IPS-NIHi7 (cell line): ENCODE measurements at regions not wholly inside any gene's neighbourhood (a gene's known extent, or its start where the extent isn't known, plus 50 kb on each side); places are given as distances from the start of the nearest gene placed in this dataset.
"Not testable (repeated sequence)": the region's sequence is repeated elsewhere in the genome, so short reads cannot be mapped to it uniquely, and the experiment has no call there.

Experiments
- DNase-seq: peaks from one replicate; pipeline ENCODE4 v3.0.0; 2012; ENCODE audit warnings: mixed read lengths; ENCODE audit errors: extremely low spot score

DNA sequence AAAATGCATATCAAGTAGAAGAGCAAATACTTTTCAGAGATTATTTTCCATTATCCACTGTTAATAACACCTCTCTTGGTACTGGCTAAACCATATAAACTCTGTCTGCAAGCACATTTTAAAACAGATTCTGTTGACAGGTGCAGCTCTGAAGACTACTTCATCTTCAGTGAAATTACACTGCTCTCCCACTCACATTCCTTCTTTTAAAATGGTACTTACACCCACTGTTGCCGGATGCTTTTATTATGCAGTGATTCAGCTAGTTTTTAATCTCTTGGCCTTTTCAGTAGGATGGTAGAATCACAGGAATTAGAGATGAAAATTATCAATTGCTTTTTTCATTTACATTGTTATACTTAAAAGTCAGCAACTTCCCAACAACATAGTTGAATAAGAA lies 381.6 kb downstream of the GASK1B start:
- DNase-seq: no peak

- DNase-seq: no peak
Measured at GRCh38 chr4:157787618-157788017, 385.2 kb downstream of the GASK1B start.

DNA sequence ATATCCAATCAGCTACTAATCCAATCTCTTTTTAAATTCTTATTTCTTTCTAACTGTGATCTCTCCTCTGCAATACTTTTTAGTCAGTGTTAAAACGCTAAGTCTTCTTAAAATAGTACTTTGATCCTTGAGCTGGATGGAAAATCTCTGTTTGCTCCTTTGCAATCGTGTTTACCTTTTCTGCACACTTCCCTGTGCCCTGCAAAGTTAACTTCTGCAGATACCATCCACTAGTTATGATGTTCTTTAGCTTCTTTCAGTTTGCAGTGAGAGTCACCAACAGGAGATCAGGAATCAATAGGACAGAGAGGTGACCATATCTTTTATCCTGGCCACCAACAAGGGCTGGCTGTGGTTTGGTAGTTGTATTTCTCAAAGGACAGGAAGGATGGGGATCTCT lies 391.5 kb downstream of the GASK1B start:
- no peak for DNase-seq

DNA sequence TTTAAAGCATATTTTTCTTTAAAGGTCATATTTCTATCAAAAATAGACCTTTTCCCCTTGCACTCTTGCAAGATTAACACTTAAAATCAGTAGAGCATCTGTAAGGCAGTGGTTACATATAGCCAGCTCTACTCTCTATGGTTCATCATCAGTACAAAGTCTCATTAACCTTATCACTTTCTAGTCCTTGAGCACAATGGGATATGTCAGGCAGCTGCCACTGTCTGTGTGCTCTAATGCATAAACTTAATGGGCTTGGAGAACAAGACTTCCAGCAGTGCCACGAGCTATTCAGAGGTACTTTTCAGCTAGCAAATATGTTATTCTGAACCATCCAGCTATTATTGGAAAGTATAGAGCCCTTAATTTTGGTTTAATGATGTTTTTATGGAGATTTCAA lies 393.7 kb downstream of the GASK1B start:
- DNase-seq: no peak

- no peak for DNase-seq
Measured at GRCh38 chr4:157776930-157777528, 395.8 kb downstream of the GASK1B start.

GRCh38 chr4:157775971-157776370 lies 396.9 kb downstream of the GASK1B start:
- no peak for DNase-seq

DNA sequence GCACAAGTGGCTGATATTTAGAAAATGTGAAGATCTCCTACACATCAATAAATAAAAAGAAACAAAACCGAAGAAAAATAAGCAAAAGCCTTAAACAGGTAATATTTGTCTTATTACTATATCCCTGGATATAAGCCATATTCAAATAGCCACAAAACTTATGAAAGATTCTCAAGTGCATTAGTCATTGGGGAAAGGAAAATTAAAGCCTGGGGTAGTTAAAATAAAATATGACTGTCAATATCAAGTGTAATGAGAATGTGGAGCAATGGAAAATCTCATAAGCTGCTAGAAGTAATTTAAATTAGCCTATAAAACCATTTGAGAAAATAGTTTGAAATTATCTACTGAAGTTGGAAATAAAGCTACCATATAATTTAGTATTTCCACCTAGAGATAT lies 399.9 kb downstream of the GASK1B start:
- no peak for DNase-seq

- DNase-seq: no peak
Measured at GRCh38 chr4:157768419-157768818, 404.4 kb downstream of the GASK1B start.

GRCh38 chr4:157763490-157763889 lies 409.3 kb downstream of the GASK1B start:
- DNase-seq: no peak

- DNase-seq: no peak
Measured at GRCh38 chr4:157754410-157754809, 418.4 kb downstream of the GASK1B start.

GRCh38 chr4:157751631-157752030 lies 421.2 kb downstream of the GASK1B start:
- no peak for DNase-seq

- DNase-seq: no peak
Measured at GRCh38 chr4:157741642-157742041, 431.2 kb downstream of the GASK1B start.

- no peak for DNase-seq
Measured at GRCh38 chr4:157739242-157739641, 433.6 kb downstream of the GASK1B start.

DNA sequence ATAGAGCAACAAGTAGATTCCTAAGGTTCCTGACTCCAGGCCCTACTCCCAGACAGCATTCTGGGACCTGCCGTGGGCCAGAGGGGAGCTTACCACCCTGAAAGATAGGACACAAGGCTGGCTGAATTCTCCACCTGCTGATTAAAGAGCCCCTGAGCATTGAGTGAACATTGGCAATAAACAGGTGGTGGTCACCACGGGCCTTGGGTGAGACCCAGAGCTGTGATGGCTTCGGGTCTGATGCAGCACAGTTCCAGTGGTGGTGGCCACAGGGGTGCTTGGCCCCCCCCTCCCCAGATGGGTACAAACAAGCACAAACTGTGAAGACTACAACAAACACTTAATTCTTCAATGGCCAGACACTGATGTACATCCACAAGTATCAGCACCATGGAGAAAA lies 444.6 kb downstream of the GASK1B start:
- no peak for DNase-seq

DNA sequence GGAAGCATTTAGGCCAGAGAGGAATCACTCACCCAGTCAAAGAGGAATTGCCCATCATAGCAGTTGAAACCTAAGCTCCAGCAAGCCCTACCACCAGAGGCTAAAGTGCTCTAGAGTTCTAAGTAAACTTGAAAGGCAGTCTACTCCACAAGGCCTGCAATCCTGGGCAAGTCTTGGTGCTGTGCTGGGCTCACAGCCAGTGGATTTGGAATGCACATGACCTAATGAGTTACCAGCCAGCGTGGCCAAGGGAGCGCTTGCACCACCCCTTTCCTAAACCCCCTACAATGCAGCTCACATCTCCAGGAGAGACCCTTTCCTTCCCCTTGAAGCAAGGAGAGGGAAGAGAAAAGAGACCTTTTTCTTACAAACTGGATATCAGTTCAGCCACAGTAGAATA lies 445.7 kb downstream of the GASK1B start:
- DNase-seq: no peak

DNA sequence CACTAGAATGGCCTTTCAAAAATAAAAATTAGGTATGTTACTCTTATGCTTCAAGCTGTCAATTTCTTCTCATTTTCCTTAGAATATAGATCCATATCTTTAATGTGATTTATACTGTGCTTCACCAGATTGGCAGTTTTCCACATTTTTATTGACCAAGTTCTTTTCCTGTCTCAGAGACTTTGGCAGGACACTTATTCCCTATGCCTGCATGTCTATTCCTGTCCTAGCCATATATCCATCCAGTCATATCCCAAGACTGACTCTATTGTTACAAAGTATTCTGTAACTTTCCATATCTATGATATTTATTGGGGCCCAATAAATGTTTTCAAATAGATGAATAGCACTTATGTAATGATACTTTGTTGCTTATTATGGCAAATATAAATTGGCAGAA lies 450.7 kb downstream of the GASK1B start:
- no peak for DNase-seq

- DNase-seq: no peak
Measured at GRCh38 chr4:157713342-157713741, 459.5 kb downstream of the GASK1B start.

DNA sequence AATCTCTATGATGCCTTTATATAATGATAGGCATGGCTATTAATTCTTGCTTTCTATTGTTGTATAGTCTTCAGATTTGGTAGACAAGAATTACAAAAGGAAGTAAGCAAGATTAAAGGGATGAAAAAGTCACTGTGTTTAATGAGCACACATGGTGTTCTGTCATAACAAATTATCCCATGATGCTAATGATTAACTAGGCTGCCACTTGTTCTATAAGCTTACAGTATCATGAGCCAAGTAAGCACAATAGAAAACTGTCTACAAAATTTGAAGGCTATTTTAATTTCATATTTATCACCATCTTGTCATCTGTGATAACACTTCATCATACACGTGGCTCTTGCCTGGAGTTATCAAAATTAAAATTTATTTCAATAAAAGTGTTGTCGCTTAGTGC lies 466.7 kb downstream of the GASK1B start:
- DNase-seq: no peak

DNA sequence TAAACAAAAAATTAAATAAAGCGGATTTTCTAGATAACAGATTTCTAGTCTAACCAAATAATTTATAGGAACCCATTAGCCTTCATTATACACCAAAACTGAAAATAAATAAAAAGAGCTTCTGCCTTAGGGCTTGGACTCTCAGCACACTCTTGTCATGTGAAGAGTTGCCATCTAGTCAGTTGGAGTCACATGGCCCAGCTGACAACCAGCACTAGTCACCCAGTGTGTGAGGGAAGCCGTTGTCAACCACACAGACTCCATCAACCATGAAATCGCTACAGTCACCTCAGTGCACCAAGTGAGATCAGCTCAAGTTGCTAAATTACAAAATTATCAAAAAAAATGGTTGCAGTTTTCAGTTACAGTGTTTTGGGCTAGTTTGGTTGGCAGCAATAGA lies 470.0 kb downstream of the GASK1B start:
- no peak for DNase-seq

GRCh38 chr4:157701695-157701994 lies 471.2 kb downstream of the GASK1B start:
- DNase-seq: no peak

- no peak for DNase-seq
Measured at GRCh38 chr4:157700898-157701694, 471.7 kb downstream of the GASK1B start.

- no peak for DNase-seq
Measured at GRCh38 chr4:157689476-157689875, 468.9 kb downstream of the GRIA2 start.

- no peak for DNase-seq
Measured at GRCh38 chr4:157687971-157688370, 467.4 kb downstream of the GRIA2 start.

DNA sequence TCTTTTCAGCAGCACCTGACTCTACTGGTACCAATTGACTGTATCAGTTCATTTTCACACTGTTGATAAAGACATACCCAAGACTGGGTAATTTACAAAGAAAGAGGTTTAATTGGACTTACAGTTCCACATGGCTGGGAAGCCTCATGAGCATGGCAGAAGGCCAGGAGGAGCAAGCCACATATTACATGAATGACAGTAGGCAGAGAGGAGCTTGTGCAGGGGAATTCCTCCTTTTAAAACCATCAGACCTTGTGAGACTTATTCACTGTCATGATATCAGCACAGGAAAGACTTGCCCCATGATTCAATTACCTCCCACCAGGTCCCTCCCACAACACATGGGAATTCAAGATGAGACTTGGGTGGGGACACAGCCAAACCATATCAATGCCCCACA lies 458.8 kb downstream of the GRIA2 start:
- not testable (repeated sequence) for DNase-seq
